ENCODE measurements at regions not wholly inside any gene's neighbourhood (a gene's known extent, or its start where the extent isn't known, plus 50 kb on each side); places are given as distances from the start of the nearest gene placed in this dataset.

- Histone ChIP-seq H3K27me3 (ENCODE audit: control insufficient read depth, extremely low read depth, insufficient read depth, low read length) (no peaks in the 10 kb centered on the region), H3K9me3 (ENCODE audit: control insufficient read depth, low read depth, low read length) (no peaks in the 10 kb centered on the region), H2AFZ (ENCODE audit: control insufficient read depth, low read length) (no peak overlapping the region), H3K79me2 (ENCODE audit: control insufficient read depth, insufficient read depth, low read length) (no peaks in the 10 kb centered on the region), H4K20me1 (ENCODE audit: control insufficient read depth, extremely low read depth, insufficient read depth, low read length) (no peaks in the 10 kb centered on the region), H3K9ac (ENCODE audit: control insufficient read depth, extremely low read depth, insufficient read depth, low read length) (no peak overlapping the region), H3K27ac (ENCODE audit: control insufficient read depth, insufficient read depth, low read length) (no peak overlapping the region), H3K4me1 (ENCODE audit: control insufficient read depth, extremely low read depth, insufficient read depth, low read length) (no peaks in the 10 kb centered on the region), H3K36me3 (ENCODE audit: control insufficient read depth in 2 of 2, extremely low read depth in 1 of 2, insufficient read depth in 2 of 2, low read length in 2 of 2) (no peaks in the 10 kb centered on the region), H3K4me3 (ENCODE audit: control insufficient read depth in 2 of 3, extremely low read depth in 1 of 3, insufficient read depth in 2 of 3, low read depth in 1 of 3, low read length in 3 of 3) (no peak overlapping the region), H3K9me1 (ENCODE audit: control insufficient read depth, extremely low read depth, insufficient read depth, low read length) (no peaks in the 10 kb centered on the region), H3K4me2 (ENCODE audit: control insufficient read depth, extremely low read depth, insufficient read depth, low read depth, low read length) (no peak overlapping the region)
- no peak for FAIRE-seq
- TF ChIP-seq EZH2 (IDR thresholded peaks at IDR 0.05; ENCODE audit: low read length), result no peak
- TF ChIP-seq CTCF (optimal IDR thresholded peaks at IDR 0.05 in 1 of 3, IDR thresholded peaks at IDR 0.05 in 1 of 3, conservative IDR thresholded peaks at IDR 0.05 in 1 of 3; ENCODE audit: extremely low read depth in 1 of 3, insufficient read depth in 2 of 3, low read length in 3 of 3), result no peak
- dilution Hi-C loops (cut with MboI; ENCODE audit: extremely low pct_ligation_motif_present, low sequenced_read_pairs), result no loop called here
- DNase-seq (ENCODE audit: low read depth, low spot score), result no peak
Observed at GRCh38 chr14:57031474-57031873, 221.2 kb upstream of the OTX2 start.

GRCh38 chr14:57029620-57030253 is 219.5 kb upstream of the OTX2 start:
- dilution Hi-C loops (cut with MboI; ENCODE audit: extremely low pct_ligation_motif_present, low sequenced_read_pairs), result no loop called here

More at GRCh38 chr14:57029620-57030253, 219.5 kb upstream of the OTX2 start:
- H3K9me1 ChIP-seq (ENCODE audit: control insufficient read depth, extremely low read depth, insufficient read depth, low read length), result no peaks in the 10 kb centered on the region
- H3K4me2 ChIP-seq (ENCODE audit: control insufficient read depth, extremely low read depth, insufficient read depth, low read depth, low read length), result no peak overlapping the region
- H3K9ac ChIP-seq (ENCODE audit: control insufficient read depth, extremely low read depth, insufficient read depth, low read length), result no peak overlapping the region
- DNase-seq (ENCODE audit: low read depth, low spot score) (no peak), FAIRE-seq (no peak)
- no peaks in the 10 kb centered on the region for H4K20me1 ChIP-seq (ENCODE audit: control insufficient read depth, extremely low read depth, insufficient read depth, low read length)
- H3K79me2 ChIP-seq (ENCODE audit: control insufficient read depth, insufficient read depth, low read length), result no peaks in the 10 kb centered on the region
- no peaks in the 10 kb centered on the region for H3K36me3 ChIP-seq (ENCODE audit: control insufficient read depth in 2 of 2, extremely low read depth in 1 of 2, insufficient read depth in 2 of 2, low read length in 2 of 2)
- no peak overlapping the region for H2AFZ ChIP-seq (ENCODE audit: control insufficient read depth, low read length)
- no peaks in the 10 kb centered on the region for H3K4me1 ChIP-seq (ENCODE audit: control insufficient read depth, extremely low read depth, insufficient read depth, low read length)
- H3K27ac ChIP-seq (ENCODE audit: control insufficient read depth, insufficient read depth, low read length), result no peak overlapping the region
- no peak overlapping the region for H3K4me3 ChIP-seq (ENCODE audit: control insufficient read depth in 2 of 3, extremely low read depth in 1 of 3, insufficient read depth in 2 of 3, low read depth in 1 of 3, low read length in 3 of 3)
- TF ChIP-seq EZH2 (IDR thresholded peaks at IDR 0.05; ENCODE audit: low read length) (no peak), CTCF (optimal IDR thresholded peaks at IDR 0.05 in 1 of 3, IDR thresholded peaks at IDR 0.05 in 1 of 3, conservative IDR thresholded peaks at IDR 0.05 in 1 of 3; ENCODE audit: extremely low read depth in 1 of 3, insufficient read depth in 2 of 3, low read length in 3 of 3) (no peak)
- H3K9me3 ChIP-seq (ENCODE audit: control insufficient read depth, low read depth, low read length), result no peaks in the 10 kb centered on the region
- no peaks in the 10 kb centered on the region for H3K27me3 ChIP-seq (ENCODE audit: control insufficient read depth, extremely low read depth, insufficient read depth, low read length)

All from keratinocyte (primary cell).